Panc1 (cell line): ENCODE measurements at regions not wholly inside any gene's neighbourhood (a gene's known extent, or its start where the extent isn't known, plus 50 kb on each side); places are given as distances from the start of the nearest gene placed in this dataset.

Experiments used
- ATAC-seq: fragments of 200-7000 bp; cut with Tn5 transposase; 2 replicates; pipeline ENCODE4 v1.9.1; 2020; ENCODE audit warnings: mild to moderate bottlenecking, moderate library complexity
- BruUV-seq: library from RNA; stranded (reverse); fragments of 400-500 nt; replicated peaks from 2 replicates; lab custom pipeline; 2021; lab: Mats Ljungman, UMichigan
- CTCF ChIA-PET: fragments of 300-600 bp; sonication (Branson Sonifier 250); formaldehyde crosslinking; loops from one replicate; lab custom pipeline; 2022; ENCODE audit warnings: antibody characterized with exemption; lab: Charles Lee
- POLR2A ChIA-PET: fragments of 300-600 bp; sonication (Branson Sonifier 250); formaldehyde crosslinking; loops from one replicate; lab custom pipeline; 2022; ENCODE audit warnings: antibody characterized with exemption; lab: Charles Lee
- DNase-seq: peaks from one replicate; pipeline ENCODE4 v3.0.0-alpha.2; 2010; ENCODE audit warnings: low read depth, low spot score
- H3K27ac ChIP-seq: 2 replicates; pipeline ENCODE4 v1.5.1; 2011; ENCODE audit warnings: mild to moderate bottlenecking, low read length, inconsistent platforms
- H3K27me3 ChIP-seq: fragments of 200-500 bp; sonication (Bioruptor generic); 2 replicates; pipeline ENCODE4 v1.6.0; 2014; ENCODE audit warnings: low read length, inconsistent platforms; ENCODE audit not compliant: control insufficient read depth, insufficient read depth
- H3K36me3 ChIP-seq: fragments of 200-500 bp; sonication (Bioruptor generic); 2 replicates; pipeline ENCODE4 v1.5.1; 2014; ENCODE audit warnings: inconsistent platforms, mild to moderate bottlenecking, low read length, moderate library complexity; ENCODE audit not compliant: control insufficient read depth, insufficient read depth
- H3K4me1 ChIP-seq: 2 replicates; pipeline ENCODE4 v1.5.1; 2011; ENCODE audit warnings: inconsistent platforms, mild to moderate bottlenecking, low read length, moderate library complexity; ENCODE audit not compliant: control insufficient read depth, insufficient read depth
- H3K4me3 ChIP-seq, 2 experiments: 2 replicates each; pipeline ENCODE4 v1.5.1; 2011 to 2012; ENCODE audit warnings: low read depth in 2 of 2, low read length in 2 of 2, mild to moderate bottlenecking in 2 of 2, inconsistent platforms in 1 of 2, moderate library complexity in 1 of 2
- H3K9me3 ChIP-seq: fragments of 200-500 bp; sonication (Bioruptor generic); 2 replicates; pipeline ENCODE4 v1.5.1; 2014; ENCODE audit warnings: low read depth, mild to moderate bottlenecking, inconsistent platforms, low read length, moderate library complexity; ENCODE audit not compliant: control insufficient read depth, insufficient read depth
- POLR2AphosphoS5 ChIP-seq: IDR thresholded peaks from 2 replicates; pipeline ENCODE4 v1.6.1; 2012; ENCODE audit warnings: mild to moderate bottlenecking, low read depth, low read length, moderate library complexity
- SIN3A ChIP-seq: IDR thresholded peaks from 2 replicates; pipeline ENCODE4 v1.6.1; 2012; ENCODE audit warnings: low read depth, mild to moderate bottlenecking, low read length, moderate library complexity, borderline replicate concordance; ENCODE audit not compliant: insufficient read depth
- TCF7L2 ChIP-seq: IDR thresholded peaks from 2 replicates; pipeline ENCODE4 v1.6.1; 2011; ENCODE audit warnings: mild to moderate bottlenecking, low read depth, low read length, inconsistent platforms
- in situ Hi-C: cut with HindIII; loops from 2 replicates; pipeline ENCODE4 v1.10.0; 2016; ENCODE audit warnings: low sequenced_read_pairs, low pct_unique_long_range_greater_than_20kb
- intact Hi-C: fragments of 100-400 bp; cut with micrococcal nuclease; formaldehyde crosslinking; loops from one replicate; pipeline ENCODE4 v1.10.0; 2022; ENCODE audit not compliant: unreplicated experiment
- TF ChIP-seq, protein P1 (sequence below), 2 experiments: IDR thresholded peaks; 2 replicates each; pipeline ENCODE4 v1.6.1; 2011 to 2012; ENCODE audit warnings: low read depth in 2 of 2, control low read depth in 1 of 2, low read length in 1 of 2, mild to moderate bottlenecking in 1 of 2, moderate library complexity in 1 of 2; ENCODE audit not compliant: insufficient read depth in 1 of 2
- TF ChIP-seq, protein P2 (sequence below): fragments of 450-650 bp; IDR thresholded peaks from 2 replicates; pipeline ENCODE4 v1.5.1; 2017; ENCODE audit warnings: mild to moderate bottlenecking

- Histone ChIP-seq H3K4me3 (no peak overlapping the region), H3K27ac (no peak overlapping the region), H3K27me3 (no peaks in the 10 kb centered on the region), H3K4me1 (no peaks in the 10 kb centered on the region), H3K9me3 (no peaks in the 10 kb centered on the region), H3K36me3 (no peaks in the 10 kb centered on the region)
- POLR2A ChIA-PET: no interaction called here
- BruUV-seq: no TSS peak
- intact Hi-C loops: no loop called here
- TF ChIP-seq TCF7L2: no peak
- TF ChIP-seq POLR2AphosphoS5: no peak
- TF ChIP-seq, protein P1, sequence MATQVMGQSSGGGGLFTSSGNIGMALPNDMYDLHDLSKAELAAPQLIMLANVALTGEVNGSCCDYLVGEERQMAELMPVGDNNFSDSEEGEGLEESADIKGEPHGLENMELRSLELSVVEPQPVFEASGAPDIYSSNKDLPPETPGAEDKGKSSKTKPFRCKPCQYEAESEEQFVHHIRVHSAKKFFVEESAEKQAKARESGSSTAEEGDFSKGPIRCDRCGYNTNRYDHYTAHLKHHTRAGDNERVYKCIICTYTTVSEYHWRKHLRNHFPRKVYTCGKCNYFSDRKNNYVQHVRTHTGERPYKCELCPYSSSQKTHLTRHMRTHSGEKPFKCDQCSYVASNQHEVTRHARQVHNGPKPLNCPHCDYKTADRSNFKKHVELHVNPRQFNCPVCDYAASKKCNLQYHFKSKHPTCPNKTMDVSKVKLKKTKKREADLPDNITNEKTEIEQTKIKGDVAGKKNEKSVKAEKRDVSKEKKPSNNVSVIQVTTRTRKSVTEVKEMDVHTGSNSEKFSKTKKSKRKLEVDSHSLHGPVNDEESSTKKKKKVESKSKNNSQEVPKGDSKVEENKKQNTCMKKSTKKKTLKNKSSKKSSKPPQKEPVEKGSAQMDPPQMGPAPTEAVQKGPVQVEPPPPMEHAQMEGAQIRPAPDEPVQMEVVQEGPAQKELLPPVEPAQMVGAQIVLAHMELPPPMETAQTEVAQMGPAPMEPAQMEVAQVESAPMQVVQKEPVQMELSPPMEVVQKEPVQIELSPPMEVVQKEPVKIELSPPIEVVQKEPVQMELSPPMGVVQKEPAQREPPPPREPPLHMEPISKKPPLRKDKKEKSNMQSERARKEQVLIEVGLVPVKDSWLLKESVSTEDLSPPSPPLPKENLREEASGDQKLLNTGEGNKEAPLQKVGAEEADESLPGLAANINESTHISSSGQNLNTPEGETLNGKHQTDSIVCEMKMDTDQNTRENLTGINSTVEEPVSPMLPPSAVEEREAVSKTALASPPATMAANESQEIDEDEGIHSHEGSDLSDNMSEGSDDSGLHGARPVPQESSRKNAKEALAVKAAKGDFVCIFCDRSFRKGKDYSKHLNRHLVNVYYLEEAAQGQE (IDR thresholded peaks at IDR 0.05; ENCODE audit: insufficient read depth in 1 of 2, low read depth in 2 of 2, low read length in 1 of 2): no peak
- TF ChIP-seq SIN3A: no peak
- TF ChIP-seq, protein P2, sequence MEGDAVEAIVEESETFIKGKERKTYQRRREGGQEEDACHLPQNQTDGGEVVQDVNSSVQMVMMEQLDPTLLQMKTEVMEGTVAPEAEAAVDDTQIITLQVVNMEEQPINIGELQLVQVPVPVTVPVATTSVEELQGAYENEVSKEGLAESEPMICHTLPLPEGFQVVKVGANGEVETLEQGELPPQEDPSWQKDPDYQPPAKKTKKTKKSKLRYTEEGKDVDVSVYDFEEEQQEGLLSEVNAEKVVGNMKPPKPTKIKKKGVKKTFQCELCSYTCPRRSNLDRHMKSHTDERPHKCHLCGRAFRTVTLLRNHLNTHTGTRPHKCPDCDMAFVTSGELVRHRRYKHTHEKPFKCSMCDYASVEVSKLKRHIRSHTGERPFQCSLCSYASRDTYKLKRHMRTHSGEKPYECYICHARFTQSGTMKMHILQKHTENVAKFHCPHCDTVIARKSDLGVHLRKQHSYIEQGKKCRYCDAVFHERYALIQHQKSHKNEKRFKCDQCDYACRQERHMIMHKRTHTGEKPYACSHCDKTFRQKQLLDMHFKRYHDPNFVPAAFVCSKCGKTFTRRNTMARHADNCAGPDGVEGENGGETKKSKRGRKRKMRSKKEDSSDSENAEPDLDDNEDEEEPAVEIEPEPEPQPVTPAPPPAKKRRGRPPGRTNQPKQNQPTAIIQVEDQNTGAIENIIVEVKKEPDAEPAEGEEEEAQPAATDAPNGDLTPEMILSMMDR: no peak
- CTCF ChIA-PET: no interaction called here
- ATAC-seq (no peak), DNase-seq (no peak)
- in situ Hi-C loops: no loop called here
Measured at GRCh38 chr9:134487066-134487710, 154.4 kb upstream of the COL5A1 start.

- H3K27me3 ChIP-seq: no peaks in the 10 kb centered on the region
- no TSS peak for BruUV-seq
- ChIA-PET CTCF (interaction anchor here (0.6 kb wide), 1 partner anchor 39 kb away, joined by 7 read pairs; no protein-coding TSS in a partner anchor), POLR2A (no interaction called here)
- H3K4me1 ChIP-seq: no peaks in the 10 kb centered on the region
- H3K4me3 ChIP-seq: no peak overlapping the region
- intact Hi-C loops (no loop called here), in situ Hi-C loops (no loop called here)
- H3K27ac ChIP-seq: no peak overlapping the region
- TF ChIP-seq POLR2AphosphoS5: no peak
- TF ChIP-seq, protein P1 (IDR thresholded peaks at IDR 0.05; ENCODE audit: insufficient read depth in 1 of 2, low read depth in 2 of 2, low read length in 1 of 2): no peak
- no peak for TF ChIP-seq TCF7L2
- TF ChIP-seq, protein P2: no peak
- no peak for TF ChIP-seq SIN3A
- H3K9me3 ChIP-seq: no peaks in the 10 kb centered on the region
- DNase-seq (no peak), ATAC-seq (no peak)
- no peaks in the 10 kb centered on the region for H3K36me3 ChIP-seq
Measured at GRCh38 chr9:134488331-134489280, 153.0 kb upstream of the COL5A1 start.
